HEK293 (cell line): ENCODE measurements at regions not wholly inside any gene's neighbourhood (a gene's known extent, or its start where the extent isn't known, plus 50 kb on each side); places are given as distances from the start of the nearest gene placed in this dataset.

Experiments used
- CTCF ChIA-PET: fragments of 350-600 bp; formaldehyde crosslinking; extraction: SDS; loops from one replicate; lab custom pipeline; 2021; ENCODE audit warnings: antibody characterized with exemption; lab: Yijun Ruan, JAX
- POLR2A ChIA-PET: fragments of 300-600 bp; formaldehyde crosslinking; extraction: SDS; loops from one replicate; lab custom pipeline; 2020; ENCODE audit warnings: antibody characterized with exemption, inconsistent platforms; lab: Yijun Ruan, JAX
- H3K27ac ChIP-seq: fragments of 200-500 bp; sonication (Bioruptor generic); 2 replicates; pipeline ENCODE4 v1.5.1; 2014; ENCODE audit warnings: low read depth, low read length, control low read depth, inconsistent platforms; ENCODE audit errors: extremely low read depth
- H3K36me3 ChIP-seq, 2 experiments: fragments of 200-500 bp in 1 of 2; sonication (Bioruptor generic) in 1 of 2; 1 replicate in 1 of 2; 2 replicates in 1 of 2; pipeline ENCODE4 v1.5.1; 2014 to 2017; ENCODE audit warnings: inconsistent platforms in 2 of 2, low read length in 2 of 2; ENCODE audit not compliant: control insufficient read depth in 2 of 2, insufficient read depth in 1 of 2
- H3K4me1 ChIP-seq: fragments of 200-500 bp; sonication (Bioruptor generic); 2 replicates; pipeline ENCODE4 v1.5.1; 2014; ENCODE audit warnings: mild to moderate bottlenecking, low read length, inconsistent platforms; ENCODE audit not compliant: control insufficient read depth, insufficient read depth
- H3K4me3 ChIP-seq: 2 replicates; pipeline ENCODE4 v1.5.1; 2011; ENCODE audit warnings: low read depth, mild to moderate bottlenecking, control low read depth, low read length, moderate library complexity
- H3K9me3 ChIP-seq: fragments of 200-500 bp; sonication (Bioruptor generic); 2 replicates; pipeline ENCODE4 v1.5.1; 2014; ENCODE audit warnings: low read depth, low read length, inconsistent platforms; ENCODE audit not compliant: control insufficient read depth, insufficient read depth
- HOXA7 ChIP-seq: sonication (generic); formaldehyde crosslinking; IDR thresholded peaks from 2 replicates; pipeline ENCODE4 v1.8.1; 2022; ENCODE audit warnings: missing genetic modification reagents, borderline replicate concordance
- KLF10 ChIP-seq: fragments of 450-650 bp; IDR thresholded peaks from 2 replicates; pipeline ENCODE4 v1.5.1; 2018; ENCODE audit warnings: missing biosample characterization, mild to moderate bottlenecking, missing genetic modification characterization
- SCRT1 ChIP-seq: fragments of 450-650 bp; formaldehyde crosslinking; IDR thresholded peaks from 2 replicates; pipeline ENCODE4 v1.5.1; 2016; ENCODE audit warnings: missing biosample characterization, missing genetic modification characterization, borderline replicate concordance
- SP7 ChIP-seq: fragments of 450-650 bp; formaldehyde crosslinking; IDR thresholded peaks from 2 replicates; pipeline ENCODE4 v1.5.1; 2016; ENCODE audit warnings: missing biosample characterization, missing genetic modification characterization
- TCF7L2 ChIP-seq: IDR thresholded peaks from 2 replicates; pipeline ENCODE4 v1.6.1; 2011; ENCODE audit warnings: low read depth, mild to moderate bottlenecking, inconsistent platforms, low read length, moderate library complexity, borderline replicate concordance
- ZBTB1 ChIP-seq: fragments of 450-650 bp; formaldehyde crosslinking; IDR thresholded peaks from 2 replicates; pipeline ENCODE4 v1.5.1; 2016; ENCODE audit warnings: missing biosample characterization, missing genetic modification characterization
- ZBTB10 ChIP-seq: fragments of 450-650 bp; formaldehyde crosslinking; IDR thresholded peaks from 2 replicates; pipeline ENCODE4 v1.5.1; 2016; ENCODE audit warnings: missing biosample characterization, missing genetic modification characterization
- ZBTB20 ChIP-seq: fragments of 450-650 bp; formaldehyde crosslinking; IDR thresholded peaks from 2 replicates; pipeline ENCODE4 v1.5.1; 2016; ENCODE audit warnings: missing biosample characterization, missing genetic modification characterization
- ZBTB7A ChIP-seq: fragments of 450-650 bp; formaldehyde crosslinking; IDR thresholded peaks from 2 replicates; pipeline ENCODE4 v1.5.1; 2016; ENCODE audit warnings: low read depth, missing biosample characterization, missing genetic modification characterization
- ZNF146 ChIP-seq: fragments of 450-650 bp; formaldehyde crosslinking; IDR thresholded peaks from 2 replicates; pipeline ENCODE4 v1.5.1; 2016; ENCODE audit warnings: missing biosample characterization, missing genetic modification characterization
- ZNF292 ChIP-seq: fragments of 450-650 bp; formaldehyde crosslinking; IDR thresholded peaks from 2 replicates; pipeline ENCODE4 v1.5.1; 2016; ENCODE audit warnings: low read depth, missing biosample characterization, missing genetic modification characterization, borderline replicate concordance
- ZNF354C ChIP-seq: fragments of 450-650 bp; formaldehyde crosslinking; IDR thresholded peaks from 2 replicates; pipeline ENCODE4 v1.5.1; 2016; ENCODE audit warnings: missing biosample characterization, missing genetic modification characterization, low read depth, borderline replicate concordance
- ZNF416 ChIP-seq: fragments of 450-650 bp; formaldehyde crosslinking; IDR thresholded peaks from 2 replicates; pipeline ENCODE4 v1.5.1; 2016; ENCODE audit warnings: missing biosample characterization, missing genetic modification characterization
- ZNF423 ChIP-seq: fragments of 450-650 bp; formaldehyde crosslinking; IDR thresholded peaks from 2 replicates; pipeline ENCODE4 v1.5.1; 2016; ENCODE audit warnings: missing biosample characterization, missing genetic modification characterization
- ZNF660 ChIP-seq: fragments of 450-650 bp; IDR thresholded peaks from 2 replicates; pipeline ENCODE4 v1.5.1; 2018; ENCODE audit warnings: missing biosample characterization, mild to moderate bottlenecking, missing genetic modification characterization
- ZNF776 ChIP-seq: fragments of 450-650 bp; formaldehyde crosslinking; IDR thresholded peaks from 2 replicates; pipeline ENCODE4 v1.5.0; 2017; ENCODE audit warnings: missing biosample characterization, missing genetic modification characterization, borderline replicate concordance
- ZSCAN16 ChIP-seq: fragments of 450-650 bp; formaldehyde crosslinking; IDR thresholded peaks from 2 replicates; pipeline ENCODE4 v1.5.1; 2016; ENCODE audit warnings: missing biosample characterization, missing genetic modification characterization
- ZSCAN23 ChIP-seq: fragments of 450-650 bp; formaldehyde crosslinking; IDR thresholded peaks from 2 replicates; pipeline ENCODE4 v1.5.1; 2016; ENCODE audit warnings: missing biosample characterization, missing genetic modification characterization
- TF ChIP-seq, protein P1 (sequence below): fragments of 450-650 bp; formaldehyde crosslinking; IDR thresholded peaks from 2 replicates; pipeline ENCODE4 v1.5.1; 2016; ENCODE audit warnings: missing biosample characterization, missing genetic modification characterization
- TF ChIP-seq, protein P2 (sequence below): sonication (generic); formaldehyde crosslinking; IDR thresholded peaks from 2 replicates; pipeline ENCODE4 v1.8.1; 2022; ENCODE audit warnings: mild to moderate bottlenecking, moderate library complexity, missing genetic modification reagents

DNA sequence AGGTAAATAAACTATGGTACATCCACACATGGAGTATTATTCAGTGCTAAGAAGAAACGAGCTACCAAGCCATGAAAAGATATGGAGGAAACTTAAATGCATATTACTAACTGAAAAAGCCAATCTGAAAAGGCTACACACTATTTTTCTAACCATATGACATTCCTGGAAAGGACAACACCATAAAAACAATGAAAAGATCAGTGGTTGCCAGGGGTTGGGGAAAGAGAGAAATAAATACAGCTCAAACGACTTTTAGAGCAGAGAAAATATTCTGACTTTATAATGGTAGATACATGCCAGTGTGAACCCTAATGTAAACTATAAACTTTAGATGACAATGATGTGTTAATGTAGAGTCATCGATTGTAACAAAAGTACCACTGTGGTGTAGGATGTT, 225.9 kb upstream of the BTBD3 start (continued):
- TF ChIP-seq SCRT1 (tag by site-specific recombination) (no peak), ZBTB20 (tag by site-specific recombination) (no peak), ZNF292 (tag by site-specific recombination) (no peak), TCF7L2 (no peak), HOXA7 (CRISPR knock-in tag) (no peak), ZBTB7A (tag by site-specific recombination) (no peak)
- TF ChIP-seq, protein P1, sequence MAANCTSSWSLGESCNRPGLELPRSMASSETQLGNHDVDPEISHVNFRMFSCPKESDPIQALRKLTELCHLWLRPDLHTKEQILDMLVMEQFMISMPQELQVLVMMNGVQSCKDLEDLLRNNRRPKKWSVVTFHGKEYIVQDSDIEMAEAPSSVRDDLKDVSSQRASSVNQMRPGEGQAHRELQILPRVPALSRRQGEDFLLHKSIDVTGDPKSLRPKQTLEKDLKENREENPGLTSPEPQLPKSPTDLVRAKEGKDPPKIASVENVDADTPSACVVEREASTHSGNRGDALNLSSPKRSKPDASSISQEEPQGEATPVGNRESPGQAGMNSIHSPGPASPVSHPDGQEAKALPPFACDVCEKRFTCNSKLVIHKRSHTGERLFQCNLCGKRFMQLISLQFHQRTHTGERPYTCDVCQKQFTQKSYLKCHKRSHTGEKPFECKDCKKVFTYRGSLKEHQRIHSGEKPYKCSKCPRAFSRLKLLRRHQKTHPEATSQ (tag by site-specific recombination) = no peak

DNA sequence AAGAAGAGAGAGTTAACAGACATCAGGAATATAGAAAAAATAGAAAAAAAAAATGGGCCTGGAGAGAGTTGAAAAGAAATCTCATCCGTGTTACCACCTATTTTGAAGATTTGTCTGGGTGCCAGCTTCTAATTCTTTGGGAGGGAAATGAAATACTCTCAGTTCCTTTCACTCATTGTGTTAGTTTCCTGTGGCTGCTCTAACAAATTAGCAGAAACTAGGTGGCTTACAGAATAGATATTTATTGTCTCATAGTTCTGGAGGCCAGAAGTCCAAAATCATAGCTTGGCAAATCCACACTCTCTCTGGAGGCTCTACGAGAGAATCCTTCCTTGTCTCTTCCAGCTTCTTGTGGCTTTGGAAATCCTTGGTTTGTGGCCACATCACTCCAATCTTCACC, 225.1 kb upstream of the BTBD3 start:
- no peak for TF ChIP-seq ZSCAN16 (tag by site-specific recombination)
- TF ChIP-seq ZBTB1 (tag by site-specific recombination) = no peak
- TF ChIP-seq, protein P2, sequence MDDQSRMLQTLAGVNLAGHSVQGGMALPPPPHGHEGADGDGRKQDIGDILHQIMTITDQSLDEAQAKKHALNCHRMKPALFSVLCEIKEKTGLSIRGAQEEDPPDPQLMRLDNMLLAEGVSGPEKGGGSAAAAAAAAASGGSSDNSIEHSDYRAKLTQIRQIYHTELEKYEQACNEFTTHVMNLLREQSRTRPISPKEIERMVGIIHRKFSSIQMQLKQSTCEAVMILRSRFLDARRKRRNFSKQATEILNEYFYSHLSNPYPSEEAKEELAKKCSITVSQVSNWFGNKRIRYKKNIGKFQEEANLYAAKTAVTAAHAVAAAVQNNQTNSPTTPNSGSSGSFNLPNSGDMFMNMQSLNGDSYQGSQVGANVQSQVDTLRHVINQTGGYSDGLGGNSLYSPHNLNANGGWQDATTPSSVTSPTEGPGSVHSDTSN (CRISPR knock-in tag) = no peak
- TF ChIP-seq ZNF660 = no peak
- TF ChIP-seq ZNF776 (tag by site-specific recombination) = no peak
- TF ChIP-seq ZSCAN23 (tag by site-specific recombination) = no peak
- no peak for TF ChIP-seq ZBTB10 (tag by site-specific recombination)
- TF ChIP-seq KLF10 (tag by site-specific recombination) = no peak

GRCh38 chr20:11694467-11694866, 223.2 kb upstream of the BTBD3 start:
- TF ChIP-seq ZNF146 (tag by site-specific recombination) = no peak
- TF ChIP-seq ZNF423 (tag by site-specific recombination) = no peak
- TF ChIP-seq SP7 = no peak
- TF ChIP-seq, protein P2 (CRISPR knock-in tag) = no peak
- TF ChIP-seq ZNF776 (tag by site-specific recombination) = no peak
- TF ChIP-seq ZNF416 (tag by site-specific recombination) = no peak
- no peak for TF ChIP-seq ZNF354C (tag by site-specific recombination)
- Histone ChIP-seq H3K4me3 (no peak overlapping the region), H3K9me3 (no peaks in the 10 kb centered on the region), H3K4me1 (peaks cover 6% of the 10 kb centered on the region), H3K27ac (no peak overlapping the region), H3K36me3 (no peaks in the 10 kb centered on the region)
- ChIA-PET POLR2A (no interaction called here), CTCF (interaction anchor here (1.5 kb wide), 1 partner anchor 11 kb away, joined by 3 read pairs; no protein-coding TSS in a partner anchor)

More for the DNA sequence above, 225.1 kb upstream of the BTBD3 start:
- Histone ChIP-seq H3K9me3 (no peaks in the 10 kb centered on the region), H3K4me3 (no peak overlapping the region), H3K4me1 (peaks cover 6% of the 10 kb centered on the region), H3K27ac (no peak overlapping the region), H3K36me3 (no peaks in the 10 kb centered on the region)
- POLR2A ChIA-PET = no interaction called here
- CTCF ChIA-PET = no interaction called here
